WTC11 (cell line): ENCODE measurements at regions not wholly inside any gene's neighbourhood (a gene's known extent, or its start where the extent isn't known, plus 50 kb on each side); places are given as distances from the start of the nearest gene placed in this dataset.

Experiments used
- ATAC-seq: fragments of 200-7000 bp; cut with Tn5 transposase; 2 replicates; pipeline ENCODE4 v1.10.0; 2021; ENCODE audit warnings: mild to moderate bottlenecking, moderate library complexity
- CTCF ChIA-PET: fragments of 300-600 bp; sonication (Branson Sonifier 250); formaldehyde crosslinking; loops from one replicate; lab custom pipeline; 2021; ENCODE audit warnings: antibody characterized with exemption; lab: Charles Lee
- POLR2A ChIA-PET: fragments of 350-600 bp; sonication (Branson Sonifier 250); formaldehyde crosslinking; loops from one replicate; lab custom pipeline; 2021; ENCODE audit warnings: antibody characterized with exemption; lab: Charles Lee
- DNase-seq: peaks from one replicate; pipeline ENCODE4 v3.0.0; 2021; ENCODE audit warnings: low spot score
- H3K27ac Mint-ChIP-seq: 2 replicates; pipeline ENCODE4 v1.8.0; 2021; ENCODE audit warnings: mixed read lengths
- H3K27me3 Mint-ChIP-seq: 2 replicates; pipeline ENCODE4 v1.8.0; 2021; ENCODE audit warnings: low read depth, mild to moderate bottlenecking, moderate library complexity, mixed read lengths
- H3K36me3 Mint-ChIP-seq: 2 replicates; pipeline ENCODE4 v1.8.0; 2021; ENCODE audit warnings: mixed read lengths
- H3K4me1 Mint-ChIP-seq: 2 replicates; pipeline ENCODE4 v1.8.0; 2022; ENCODE audit warnings: mixed read lengths
- H3K4me3 Mint-ChIP-seq: 2 replicates; pipeline ENCODE4 v1.8.0; 2021; ENCODE audit warnings: mild to moderate bottlenecking, moderate library complexity, mixed read lengths
- H3K9me3 Mint-ChIP-seq: 2 replicates; pipeline ENCODE4 v1.8.0; 2021; ENCODE audit warnings: mixed read lengths
- E2F1 ChIP-seq: sonication (generic); formaldehyde crosslinking; IDR thresholded peaks from 2 replicates; pipeline ENCODE4 v1.8.0; 2022; ENCODE audit warnings: mild to moderate bottlenecking, missing genetic modification reagents
- FOXJ3 ChIP-seq: sonication (generic); formaldehyde crosslinking; IDR thresholded peaks from 2 replicates; pipeline ENCODE4 v1.9.0; 2021; ENCODE audit warnings: missing genetic modification reagents, mild to moderate bottlenecking, borderline replicate concordance
- FOXK1 ChIP-seq: sonication (generic); formaldehyde crosslinking; IDR thresholded peaks from 2 replicates; pipeline ENCODE4 v1.8.0; 2022; ENCODE audit warnings: mild to moderate bottlenecking, moderate library complexity, missing genetic modification reagents
- FOXP1 ChIP-seq: sonication (generic); formaldehyde crosslinking; IDR thresholded peaks from 2 replicates; pipeline ENCODE4 v1.8.0; 2022; ENCODE audit warnings: missing genetic modification reagents, mild to moderate bottlenecking, moderate library complexity, borderline replicate concordance
- FOXP4 ChIP-seq: sonication (generic); formaldehyde crosslinking; IDR thresholded peaks from 2 replicates; pipeline ENCODE4 v1.8.0; 2022; ENCODE audit warnings: mild to moderate bottlenecking, missing genetic modification reagents
- GABPB1 ChIP-seq: sonication (generic); formaldehyde crosslinking; IDR thresholded peaks from 2 replicates; pipeline ENCODE4 v1.8.1; 2023; ENCODE audit warnings: mild to moderate bottlenecking, missing genetic modification reagents
- GRHL2 ChIP-seq: fragments of 250-450 bp; sonication (Bioruptor Pico); IDR thresholded peaks from 2 replicates; pipeline ENCODE4 v1.8.0; 2022; ENCODE audit warnings: mild to moderate bottlenecking, moderate library complexity; ENCODE audit not compliant: insufficient replicate concordance, severe bottlenecking
- HMGXB4 ChIP-seq: sonication (generic); formaldehyde crosslinking; IDR thresholded peaks from 2 replicates; pipeline ENCODE4 v1.8.1; 2023; ENCODE audit warnings: mild to moderate bottlenecking, moderate library complexity, missing genetic modification reagents
- IRF2 ChIP-seq: sonication (generic); formaldehyde crosslinking; IDR thresholded peaks from 2 replicates; pipeline ENCODE4 v1.8.0; 2022; ENCODE audit warnings: low read depth, missing genetic modification reagents, borderline replicate concordance
- JAZF1 ChIP-seq: fragments of 250-450 bp; sonication (Bioruptor Pico); IDR thresholded peaks from 2 replicates; pipeline ENCODE4 v1.9.0; 2021; ENCODE audit warnings: moderate library complexity, mild to moderate bottlenecking, inconsistent platforms
- JUN ChIP-seq: sonication (generic); formaldehyde crosslinking; IDR thresholded peaks from 2 replicates; pipeline ENCODE4 v1.8.0; 2023; ENCODE audit warnings: mild to moderate bottlenecking, missing genetic modification reagents
- KAT7 ChIP-seq: sonication (generic); formaldehyde crosslinking; IDR thresholded peaks from 2 replicates; pipeline ENCODE4 v1.8.1; 2023; ENCODE audit warnings: missing genetic modification reagents, mild to moderate bottlenecking, borderline replicate concordance
- MAX ChIP-seq: sonication (generic); formaldehyde crosslinking; IDR thresholded peaks from 2 replicates; pipeline ENCODE4 v1.8.0; 2022; ENCODE audit warnings: mild to moderate bottlenecking, missing genetic modification reagents
- MXD4 ChIP-seq: fragments of 250-450 bp; sonication (Bioruptor Pico); IDR thresholded peaks from 2 replicates; pipeline ENCODE4 v1.8.0; 2021; ENCODE audit warnings: mild to moderate bottlenecking, moderate library complexity, borderline replicate concordance
- NFATC4 ChIP-seq: fragments of 250-450 bp; sonication (Bioruptor Pico); IDR thresholded peaks from 2 replicates; pipeline ENCODE4 v1.9.0; 2021; ENCODE audit warnings: mild to moderate bottlenecking
- NFE2L1 ChIP-seq: sonication (generic); formaldehyde crosslinking; IDR thresholded peaks from 2 replicates; pipeline ENCODE4 v1.8.1; 2023; ENCODE audit warnings: missing genetic modification reagents
- NFYB ChIP-seq: sonication (generic); formaldehyde crosslinking; conservative IDR thresholded peaks from 2 replicates; pipeline ENCODE4 v1.8.0; 2022; ENCODE audit warnings: low read depth, missing genetic modification reagents
- NR3C1 ChIP-seq: sonication (generic); formaldehyde crosslinking; conservative IDR thresholded peaks from 2 replicates; pipeline ENCODE4 v1.8.1; 2023; ENCODE audit warnings: low read depth, mild to moderate bottlenecking, missing genetic modification reagents
- PRRX2 ChIP-seq: fragments of 250-450 bp; sonication (Bioruptor Pico); IDR thresholded peaks from 2 replicates; pipeline ENCODE4 v1.8.0; 2021; ENCODE audit warnings: mild to moderate bottlenecking
- TEAD1 ChIP-seq: sonication (generic); formaldehyde crosslinking; IDR thresholded peaks from 2 replicates; pipeline ENCODE4 v1.8.0; 2022; ENCODE audit warnings: mild to moderate bottlenecking, missing genetic modification reagents
- ZBTB21 ChIP-seq: sonication (generic); formaldehyde crosslinking; IDR thresholded peaks from 2 replicates; pipeline ENCODE4 v1.8.1; 2023; ENCODE audit warnings: mild to moderate bottlenecking, missing genetic modification reagents, borderline replicate concordance
- ZBTB43 ChIP-seq: sonication (generic); formaldehyde crosslinking; IDR thresholded peaks from 2 replicates; pipeline ENCODE4 v1.8.1; 2023; ENCODE audit warnings: mild to moderate bottlenecking, missing genetic modification reagents
- ZNF232 ChIP-seq: sonication (generic); formaldehyde crosslinking; IDR thresholded peaks from 2 replicates; pipeline ENCODE4 v1.8.0; 2022; ENCODE audit warnings: mild to moderate bottlenecking, missing genetic modification reagents
- ZNF281 ChIP-seq: sonication (generic); formaldehyde crosslinking; IDR thresholded peaks from 2 replicates; pipeline ENCODE4 v1.8.0; 2023; ENCODE audit warnings: mild to moderate bottlenecking, missing genetic modification reagents
- ZNF416 ChIP-seq: fragments of 250-450 bp; sonication (Bioruptor Pico); IDR thresholded peaks from 2 replicates; pipeline ENCODE4 v1.9.0; 2021; ENCODE audit warnings: mild to moderate bottlenecking, inconsistent platforms
- ZNF423 ChIP-seq: fragments of 250-450 bp; sonication (Bioruptor Pico); IDR thresholded peaks from 2 replicates; pipeline ENCODE4 v2.1.2; 2022; ENCODE audit warnings: mild to moderate bottlenecking, moderate library complexity
- ZNF512 ChIP-seq: sonication (generic); formaldehyde crosslinking; IDR thresholded peaks from 2 replicates; pipeline ENCODE4 v1.8.1; 2022; ENCODE audit warnings: missing genetic modification reagents, borderline replicate concordance

GRCh38 chr15:89017370-89018066 lies 70.7 kb upstream of the ABHD2 start:
- peaks cover 30% of the 10 kb centered on the region for H3K4me1 Mint-ChIP-seq
- peaks cover 21% of the 10 kb centered on the region for H3K27me3 Mint-ChIP-seq
- ChIA-PET POLR2A (no interaction called here), CTCF (interaction anchor here (0.6 to 3.8 kb wide), 11 partner anchors 14 to 295 kb away, joined by 3 to 45 read pairs (median 4); partner anchors contain the start of gene HAPLN3)
- H3K36me3 Mint-ChIP-seq: peaks cover 26% of the 10 kb centered on the region
- DNase-seq: peak; percentile 96
- peak overlapping the region; percentile 38; the same call in 1 of the 2 replicates for H3K27ac Mint-ChIP-seq
- H3K4me3 Mint-ChIP-seq: peak overlapping the region; percentile 51
- peaks cover 29% of the 10 kb centered on the region for H3K9me3 Mint-ChIP-seq
- ATAC-seq: peak; percentile 91
- TF ChIP-seq ZNF232 (CRISPR knock-in tag) (no peak), E2F1 (CRISPR knock-in tag) (no peak), ZBTB43 (CRISPR knock-in tag) (no peak), TEAD1 (0 out of 2 replicates have a peak, but pooled peaks have one; percentile 59), ZNF423 (CRISPR knock-in tag) (peak; percentile 38; the same call in 1 of the 2 replicates), ZNF512 (CRISPR knock-in tag) (no peak), KAT7 (CRISPR knock-in tag) (no peak), IRF2 (CRISPR knock-in tag) (no peak), NFATC4 (no peak), HMGXB4 (peak; percentile 64; the same call in 1 of the 2 replicates), NFE2L1 (CRISPR knock-in tag) (no peak), FOXP1 (CRISPR knock-in tag) (no peak; the same call in 1 of the 2 replicates), GRHL2 (CRISPR knock-in tag) (no peak), MAX (CRISPR knock-in tag) (peak; percentile 71), FOXK1 (CRISPR knock-in tag) (peak; percentile 45; the same call in 1 of the 2 replicates), ZNF281 (CRISPR knock-in tag) (no peak), FOXJ3 (CRISPR knock-in tag) (no peak), PRRX2 (CRISPR knock-in tag) (no peak), NFYB (CRISPR knock-in tag) (no peak), GABPB1 (no peak), JUN (no peak), JAZF1 (CRISPR knock-in tag) (no peak), ZBTB21 (CRISPR knock-in tag) (no peak; the same call in 1 of the 2 replicates), NR3C1 (CRISPR knock-in tag) (no peak), FOXP4 (0 out of 2 replicates have a peak, but pooled peaks have one; percentile 11), MXD4 (no peak), ZNF416 (CRISPR knock-in tag) (no peak)
